Smooth muscle cell (in vitro differentiated cells): ENCODE measurements at regions not wholly inside any gene's neighbourhood (a gene's known extent, or its start where the extent isn't known, plus 50 kb on each side); places are given as distances from the start of the nearest gene placed in this dataset.

Source experiments
- DNase-seq: peaks from one replicate; lab custom pipeline; 2025; ENCODE audit not compliant: unreplicated experiment; lab: John Stamatoyannopoulos, UW
- H2AFZ ChIP-seq: fragments of 200-600 bp; sonication (generic); 2 replicates; pipeline ENCODE4 v1.6.0; 2016; ENCODE audit warnings: antibody characterized with exemption, low read depth, mild to moderate bottlenecking
- H3F3A ChIP-seq: fragments of 200-600 bp; sonication (generic); 2 replicates; pipeline ENCODE4 v1.6.0; 2017; ENCODE audit warnings: antibody characterized with exemption, low read depth
- H3K27ac ChIP-seq: fragments of 200-600 bp; sonication (generic); 2 replicates; pipeline ENCODE4 v1.5.1; 2016; ENCODE audit warnings: low read depth, mild to moderate bottlenecking
- H3K27me3 ChIP-seq: fragments of 200-600 bp; sonication (generic); 2 replicates; pipeline ENCODE4 v1.6.1; 2016; ENCODE audit warnings: low read depth, mild to moderate bottlenecking
- H3K36me3 ChIP-seq: fragments of 200-600 bp; sonication (generic); 2 replicates; pipeline ENCODE4 v1.5.1; 2016; ENCODE audit warnings: low read depth
- H3K4me1 ChIP-seq: fragments of 200-600 bp; sonication (generic); 2 replicates; pipeline ENCODE4 v1.5.1; 2016; ENCODE audit warnings: low read depth
- H3K4me2 ChIP-seq: fragments of 200-600 bp; sonication (generic); 2 replicates; pipeline ENCODE4 v1.6.0; 2016; ENCODE audit warnings: mild to moderate bottlenecking
- H3K4me3 ChIP-seq: fragments of 200-600 bp; sonication (generic); 2 replicates; pipeline ENCODE4 v1.5.1; 2016; ENCODE audit warnings: mild to moderate bottlenecking
- H3K79me2 ChIP-seq: fragments of 200-600 bp; sonication (generic); 2 replicates; pipeline ENCODE4 v1.6.0; 2016; ENCODE audit warnings: low read depth, mild to moderate bottlenecking
- H3K9ac ChIP-seq: fragments of 200-600 bp; sonication (generic); 2 replicates; pipeline ENCODE4 v1.6.0; 2016; ENCODE audit warnings: low read depth
- H3K9me3 ChIP-seq: fragments of 200-600 bp; sonication (generic); replicated peaks from 2 replicates; pipeline ENCODE4 v1.5.1; 2016; ENCODE audit warnings: low read depth
- H4K20me1 ChIP-seq: fragments of 200-600 bp; sonication (generic); 2 replicates; pipeline ENCODE4 v1.6.0; 2016; ENCODE audit warnings: low read depth
- WGBS: methylation state at CpG from one replicate; pipeline ENCODE4 v1.1.7; 2016; ENCODE audit warnings: low lambda C conversion rate; 5-methylcytosine and 5-hydroxymethylcytosine counted together
- TF ChIP-seq, protein P1 (sequence below): fragments of 200-600 bp; sonication (generic); IDR thresholded peaks from 2 replicates; pipeline ENCODE4 v1.5.1; 2017; ENCODE audit warnings: borderline replicate concordance, mild to moderate bottlenecking, antibody characterized with exemption; ENCODE audit not compliant: insufficient read depth, poor library complexity, severe bottlenecking

DNA sequence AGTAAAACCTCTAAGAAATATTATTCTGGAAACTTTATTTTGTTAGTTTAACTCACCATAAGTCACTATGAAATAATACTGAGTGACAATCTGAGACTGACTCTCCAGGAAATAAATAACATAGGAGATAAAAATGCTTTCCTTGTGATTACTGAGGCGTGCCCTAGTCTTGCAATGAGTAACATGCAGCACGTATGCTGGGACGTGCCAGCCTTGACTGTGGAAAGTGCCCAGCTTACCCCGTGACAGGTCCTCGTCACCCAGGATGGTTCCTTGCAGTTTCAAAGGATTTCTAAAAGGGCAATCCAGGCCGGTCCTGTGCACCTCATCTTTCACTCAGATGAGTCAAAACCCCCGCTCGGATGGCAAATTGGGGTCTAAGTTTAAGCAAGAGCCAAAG is 720.8 kb upstream of the ADAMTS16 start:
- H3K9ac ChIP-seq = no peak overlapping the region
- 79% methylated on average over 8 of the region's 8 CpGs for WGBS
- no peaks in the 10 kb centered on the region for H3F3A ChIP-seq
- H3K27ac ChIP-seq = no peak overlapping the region
- no peak for DNase-seq
- H3K79me2 ChIP-seq = no peaks in the 10 kb centered on the region
- H4K20me1 ChIP-seq = no peaks in the 10 kb centered on the region
- H2AFZ ChIP-seq = no peak overlapping the region
- H3K4me2 ChIP-seq = no peak overlapping the region
- no peaks in the 10 kb centered on the region for H3K27me3 ChIP-seq
- no peak overlapping the region for H3K4me3 ChIP-seq
- TF ChIP-seq, protein P1, sequence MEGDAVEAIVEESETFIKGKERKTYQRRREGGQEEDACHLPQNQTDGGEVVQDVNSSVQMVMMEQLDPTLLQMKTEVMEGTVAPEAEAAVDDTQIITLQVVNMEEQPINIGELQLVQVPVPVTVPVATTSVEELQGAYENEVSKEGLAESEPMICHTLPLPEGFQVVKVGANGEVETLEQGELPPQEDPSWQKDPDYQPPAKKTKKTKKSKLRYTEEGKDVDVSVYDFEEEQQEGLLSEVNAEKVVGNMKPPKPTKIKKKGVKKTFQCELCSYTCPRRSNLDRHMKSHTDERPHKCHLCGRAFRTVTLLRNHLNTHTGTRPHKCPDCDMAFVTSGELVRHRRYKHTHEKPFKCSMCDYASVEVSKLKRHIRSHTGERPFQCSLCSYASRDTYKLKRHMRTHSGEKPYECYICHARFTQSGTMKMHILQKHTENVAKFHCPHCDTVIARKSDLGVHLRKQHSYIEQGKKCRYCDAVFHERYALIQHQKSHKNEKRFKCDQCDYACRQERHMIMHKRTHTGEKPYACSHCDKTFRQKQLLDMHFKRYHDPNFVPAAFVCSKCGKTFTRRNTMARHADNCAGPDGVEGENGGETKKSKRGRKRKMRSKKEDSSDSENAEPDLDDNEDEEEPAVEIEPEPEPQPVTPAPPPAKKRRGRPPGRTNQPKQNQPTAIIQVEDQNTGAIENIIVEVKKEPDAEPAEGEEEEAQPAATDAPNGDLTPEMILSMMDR = no peak
- H3K36me3 ChIP-seq = no peaks in the 10 kb centered on the region
- H3K9me3 ChIP-seq = no peaks in the 10 kb centered on the region
- no peaks in the 10 kb centered on the region for H3K4me1 ChIP-seq

DNA sequence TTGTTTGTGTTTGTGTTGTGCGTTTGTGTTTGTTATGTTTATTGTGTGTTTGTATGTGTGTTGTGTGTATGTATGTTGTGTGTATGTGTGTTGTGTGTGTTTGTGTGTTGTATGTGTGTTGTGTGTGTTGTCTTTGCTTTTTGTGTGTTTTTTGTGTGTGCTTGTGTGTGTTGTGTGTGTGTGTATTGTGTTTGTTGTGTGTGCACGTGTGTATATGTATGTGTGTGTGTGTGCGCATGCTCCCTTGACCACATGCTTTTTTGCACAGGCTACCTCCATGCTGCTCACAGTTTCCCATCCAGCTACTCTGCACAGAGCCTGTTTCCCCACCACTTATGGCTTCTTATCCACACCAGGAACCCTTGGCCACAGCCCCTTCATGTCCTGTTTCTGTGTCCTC is 720.0 kb upstream of the ADAMTS16 start:
- no peaks in the 10 kb centered on the region for H3K36me3 ChIP-seq
- 90% methylated on average over 1 of the region's 3 CpGs for WGBS
- no peak overlapping the region for H3K9ac ChIP-seq
- no peaks in the 10 kb centered on the region for H4K20me1 ChIP-seq
- H3K9me3 ChIP-seq = no peaks in the 10 kb centered on the region
- no peak overlapping the region for H3K27ac ChIP-seq
- TF ChIP-seq, protein P1 = no peak
- no peaks in the 10 kb centered on the region for H3K79me2 ChIP-seq
- no peak overlapping the region for H2AFZ ChIP-seq
- no peak overlapping the region for H3K4me3 ChIP-seq
- no peak overlapping the region for H3K4me2 ChIP-seq
- no peaks in the 10 kb centered on the region for H3K4me1 ChIP-seq
- no peaks in the 10 kb centered on the region for H3F3A ChIP-seq
- H3K27me3 ChIP-seq = no peaks in the 10 kb centered on the region
- DNase-seq = no peak

DNA sequence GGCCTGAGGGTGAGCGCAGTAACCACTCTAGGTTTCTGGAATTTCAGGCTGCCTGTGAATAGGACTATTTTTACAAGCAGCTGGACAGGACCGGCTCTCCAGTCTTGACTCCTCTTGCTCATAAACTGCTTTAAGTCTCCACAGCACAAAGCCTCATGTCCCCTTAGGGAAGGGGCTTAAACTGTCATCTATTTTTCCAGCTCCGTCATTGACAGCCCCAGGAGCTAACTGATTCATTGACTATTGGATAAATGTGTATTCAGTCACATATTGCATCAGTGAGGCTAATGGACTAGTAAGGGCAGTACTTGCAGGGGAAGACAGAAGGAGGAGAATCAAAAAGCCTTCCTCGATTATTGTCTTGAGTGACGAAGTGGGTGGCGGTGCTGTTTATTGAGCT is 719.4 kb upstream of the ADAMTS16 start:
- DNase-seq = no peak
- Histone ChIP-seq H3K27me3 (no peaks in the 10 kb centered on the region), H3K9ac (no peak overlapping the region), H4K20me1 (no peaks in the 10 kb centered on the region), H3K36me3 (no peaks in the 10 kb centered on the region), H3K9me3 (no peaks in the 10 kb centered on the region), H3F3A (no peaks in the 10 kb centered on the region), H3K4me2 (no peak overlapping the region), H3K79me2 (no peaks in the 10 kb centered on the region), H3K4me1 (no peaks in the 10 kb centered on the region), H2AFZ (no peak overlapping the region), H3K27ac (no peak overlapping the region), H3K4me3 (no peak overlapping the region)
- TF ChIP-seq, protein P1 = no peak
- WGBS = 72% methylated on average over 6 of the region's 6 CpGs

DNA sequence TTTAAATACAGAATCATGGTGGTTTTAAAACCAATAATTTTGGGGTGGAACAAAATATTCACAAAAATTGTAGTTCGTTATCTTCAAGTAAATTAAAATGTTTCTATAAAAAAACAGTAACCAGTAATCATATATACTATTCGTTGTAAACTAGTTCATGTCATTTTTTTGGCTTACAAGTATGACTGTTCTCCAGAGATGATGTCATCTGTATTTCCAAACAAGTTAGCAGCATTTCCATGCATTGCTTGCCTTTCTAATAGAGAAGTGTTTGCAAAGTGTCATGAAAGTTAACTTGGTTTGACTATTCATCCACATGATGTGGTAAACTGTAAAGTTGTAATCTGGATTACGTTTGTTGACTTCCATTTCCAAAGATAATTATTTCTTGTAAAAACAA is 717.9 kb upstream of the ADAMTS16 start:
- no peaks in the 10 kb centered on the region for H3K79me2 ChIP-seq
- no peaks in the 10 kb centered on the region for H4K20me1 ChIP-seq
- no peaks in the 10 kb centered on the region for H3K27me3 ChIP-seq
- H3K4me3 ChIP-seq = no peak overlapping the region
- H3K9ac ChIP-seq = no peak overlapping the region
- WGBS = 76% methylated on average over 3 of the region's 3 CpGs
- no peaks in the 10 kb centered on the region for H3K36me3 ChIP-seq
- no peaks in the 10 kb centered on the region for H3K4me1 ChIP-seq
- TF ChIP-seq, protein P1 = no peak
- no peak overlapping the region for H3K27ac ChIP-seq
- no peaks in the 10 kb centered on the region for H3F3A ChIP-seq
- no peak overlapping the region for H3K4me2 ChIP-seq
- H2AFZ ChIP-seq = no peak overlapping the region
- no peaks in the 10 kb centered on the region for H3K9me3 ChIP-seq
- no peak for DNase-seq
